Stimulated activated CD4-positive, alpha-beta T cell treated with anti-CD3 and anti-CD28 coated beads, Interleukin-15, amount 100 ng/mL, for 24 hours (primary cell): ENCODE measurements at regions not wholly inside any gene's neighbourhood (a gene's known extent, or its start where the extent isn't known, plus 50 kb on each side); places are given as distances from the start of the nearest gene placed in this dataset.

Source experiments
- DNase-seq: peaks from one replicate; pipeline ENCODE4 v3.0.0-alpha.2; 2020

- DNase-seq, result no peak
Observed at GRCh38 chr6:113437566-113437965, 419.6 kb upstream of the MARCKS start.

DNA sequence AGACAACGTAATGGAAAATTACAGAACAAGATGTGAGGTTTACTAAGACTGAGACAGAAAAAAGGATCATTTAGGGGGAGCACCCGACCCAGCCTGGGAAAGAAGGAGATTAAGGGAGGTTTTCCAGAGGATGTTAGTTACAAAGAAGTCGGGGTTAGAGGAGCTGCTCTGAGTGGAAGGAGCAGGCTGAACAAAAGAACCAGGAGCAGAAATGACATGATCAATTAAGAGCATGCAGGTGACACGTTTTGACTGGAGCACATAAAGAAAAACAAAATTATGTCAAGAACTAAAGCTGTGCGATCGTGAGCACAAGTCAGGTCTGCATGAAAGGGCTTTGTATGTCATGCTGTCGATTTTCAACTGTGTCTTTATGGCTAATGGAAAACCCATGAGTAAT, 417.3 kb upstream of the MARCKS start:
- no peak for DNase-seq

GRCh38 chr6:113442040-113442439, 415.1 kb upstream of the MARCKS start:
- no peak for DNase-seq

GRCh38 chr6:113445201-113445600, 411.9 kb upstream of the MARCKS start:
- DNase-seq, result no peak

DNA sequence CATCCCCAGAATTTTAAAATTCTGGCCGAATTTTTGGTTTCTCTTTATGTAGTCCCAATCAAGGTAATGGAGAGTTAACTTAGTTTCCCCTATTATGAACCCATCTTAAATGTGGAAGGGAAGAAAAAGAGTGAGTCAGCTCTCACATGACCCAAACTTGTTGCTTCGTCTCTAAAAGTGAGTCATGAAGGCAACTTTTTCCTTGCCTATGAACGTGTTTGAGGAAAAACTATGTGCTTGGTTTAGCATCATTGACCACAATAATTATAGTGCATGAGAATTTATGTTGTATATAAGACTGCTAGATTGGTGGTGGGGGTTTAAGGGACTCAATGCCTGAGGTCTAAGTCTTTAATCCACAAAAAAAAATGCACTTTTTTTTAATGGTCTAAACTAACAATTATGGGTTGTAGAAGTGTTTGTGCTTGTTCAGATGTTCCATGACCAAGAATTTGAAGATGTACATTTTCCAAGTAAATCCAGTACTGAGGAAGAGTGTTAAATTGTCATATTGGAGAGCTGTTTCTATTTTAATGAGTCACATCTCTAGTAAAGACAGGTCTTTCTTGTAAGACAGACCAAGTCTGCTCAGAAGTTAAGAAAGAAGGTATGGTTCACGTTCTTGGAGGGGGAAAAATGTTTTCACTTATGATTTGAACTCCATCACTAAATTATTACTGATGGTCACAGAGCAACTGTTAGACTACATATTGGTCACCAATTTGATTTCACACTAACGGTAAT, 409.9 kb upstream of the MARCKS start:
- no peak for DNase-seq

DNA sequence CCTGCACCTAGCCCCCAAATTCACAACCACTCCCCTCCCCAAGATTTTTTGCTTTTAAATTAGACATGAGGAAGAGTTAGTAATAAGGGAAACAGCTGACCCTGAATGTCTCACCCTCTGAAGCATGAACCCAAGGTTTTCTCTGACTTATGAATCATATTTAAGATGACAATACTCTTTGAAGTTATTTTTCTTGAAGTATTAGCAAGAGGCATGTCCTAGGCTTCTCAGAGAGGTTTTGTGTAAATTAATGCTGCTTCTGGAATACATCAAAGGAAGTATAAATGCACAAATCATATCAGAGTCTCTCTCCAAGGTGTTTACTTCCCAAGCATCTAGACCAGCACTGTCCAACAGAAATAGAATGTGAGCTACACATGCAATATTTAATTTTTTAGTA, 408.1 kb upstream of the MARCKS start:
- no peak for DNase-seq

GRCh38 chr6:113450061-113450465, 407.1 kb upstream of the MARCKS start:
- no peak for DNase-seq

DNA sequence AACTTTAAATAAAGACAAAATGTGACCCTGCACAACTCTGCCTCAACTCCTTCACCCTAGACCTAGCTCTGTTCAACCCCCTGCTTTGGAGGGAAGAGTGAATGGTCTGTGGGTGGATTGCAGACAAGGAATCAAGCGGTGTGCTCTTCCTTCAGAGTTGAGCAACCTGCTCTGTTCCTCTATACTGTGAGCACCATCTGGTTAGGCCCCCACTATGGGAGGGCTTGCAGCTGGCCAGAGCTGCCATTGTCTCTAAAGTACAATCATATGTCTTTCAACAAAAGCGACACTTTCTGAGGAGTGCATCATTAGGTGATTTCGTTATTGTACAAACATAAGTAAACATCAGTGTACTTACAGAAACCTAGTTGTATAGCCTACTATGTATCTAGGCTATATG, 406.1 kb upstream of the MARCKS start:
- no peak for DNase-seq

DNA sequence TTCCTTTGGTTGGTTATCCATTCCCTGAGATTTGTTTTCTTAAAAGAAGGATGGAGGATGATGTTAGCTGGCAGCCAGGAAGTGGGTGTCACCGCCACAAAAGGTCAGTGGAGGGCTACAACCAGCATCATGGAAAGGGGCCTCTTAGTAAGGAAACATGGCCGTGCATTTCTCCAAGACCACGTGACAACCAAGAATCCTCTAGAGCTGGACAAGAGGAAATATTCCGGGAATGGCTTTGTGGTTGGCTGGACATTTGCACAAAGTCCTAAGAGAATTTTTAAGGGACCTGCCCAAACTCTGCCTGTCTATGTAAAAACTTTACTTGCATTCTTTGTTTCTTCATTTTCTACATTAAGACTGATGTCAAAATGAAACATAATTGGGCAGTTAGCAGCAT, 399.9 kb upstream of the MARCKS start:
- DNase-seq, result no peak

- DNase-seq, result no peak
Observed at GRCh38 chr6:113457751-113458150, 399.4 kb upstream of the MARCKS start.

DNA sequence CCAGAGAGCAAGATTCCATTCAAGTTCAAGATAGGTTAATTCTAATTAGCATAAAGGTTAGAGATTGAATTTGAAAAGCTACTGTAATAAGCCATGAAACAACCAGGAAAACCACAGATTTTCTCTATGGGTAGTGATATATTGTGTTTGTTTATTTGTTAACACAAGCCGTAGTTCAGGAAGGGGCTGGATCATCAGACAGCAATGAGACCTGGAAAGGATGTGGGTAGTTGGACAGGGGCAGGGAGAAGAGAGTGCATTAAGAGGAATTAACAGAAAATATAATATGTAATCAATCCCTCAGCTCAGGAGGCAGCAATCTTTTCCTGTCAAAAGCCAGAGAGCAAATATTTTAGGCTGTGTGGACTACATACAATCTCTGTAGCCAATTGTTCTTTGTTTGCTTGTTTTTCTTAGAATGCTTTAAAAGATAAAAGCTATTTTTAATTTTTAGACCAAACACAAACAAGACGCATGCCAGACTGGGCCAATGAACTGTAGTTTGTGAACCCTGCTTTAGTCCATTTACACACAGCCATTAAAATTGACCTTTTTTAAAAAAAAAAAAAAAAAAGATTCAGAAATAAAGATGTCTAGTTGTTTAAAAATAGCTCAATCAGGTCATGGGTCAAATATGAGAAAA, 398.7 kb upstream of the MARCKS start:
- DNase-seq, result no peak

GRCh38 chr6:113461153-113461932, 395.8 kb upstream of the MARCKS start:
- DNase-seq, result no peak

DNA sequence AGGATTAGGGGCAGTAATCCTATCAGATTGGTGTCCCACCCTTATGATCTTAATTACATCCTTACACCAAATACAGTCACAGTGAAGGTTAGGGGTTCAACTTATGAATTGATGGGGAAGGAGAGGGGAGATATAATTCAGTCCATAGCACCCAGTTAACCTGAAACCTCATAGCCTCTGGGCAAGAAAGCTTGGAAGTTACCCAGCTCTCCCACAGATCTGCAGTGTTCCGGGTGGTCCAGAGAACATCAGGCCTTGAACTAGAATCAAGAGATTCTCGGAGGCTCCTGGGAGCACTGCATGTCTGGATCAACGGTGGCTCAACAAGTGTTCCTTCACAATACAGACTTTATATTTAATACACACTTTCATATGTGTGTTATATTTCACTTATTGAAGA, 392.6 kb upstream of the MARCKS start:
- no peak for DNase-seq

DNA sequence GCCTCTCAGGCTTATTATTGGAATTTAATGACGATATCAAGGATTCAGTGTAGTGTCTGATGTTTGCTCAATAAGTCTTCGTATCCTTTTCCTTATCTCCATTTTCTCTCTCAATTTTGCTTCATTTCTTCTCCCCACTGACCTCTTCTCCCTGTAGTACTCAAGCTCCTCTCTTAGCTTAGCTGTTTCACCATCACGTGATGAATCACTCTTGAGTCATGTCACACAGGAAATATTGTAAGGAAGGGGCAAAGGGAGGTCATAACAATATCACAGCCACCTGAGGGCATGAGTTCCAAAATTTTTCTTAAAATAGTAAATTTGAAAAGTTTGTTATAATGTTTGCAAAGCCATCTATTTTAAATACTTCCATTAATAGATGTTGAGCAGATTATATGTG, 392.2 kb upstream of the MARCKS start:
- DNase-seq, result no peak

DNA sequence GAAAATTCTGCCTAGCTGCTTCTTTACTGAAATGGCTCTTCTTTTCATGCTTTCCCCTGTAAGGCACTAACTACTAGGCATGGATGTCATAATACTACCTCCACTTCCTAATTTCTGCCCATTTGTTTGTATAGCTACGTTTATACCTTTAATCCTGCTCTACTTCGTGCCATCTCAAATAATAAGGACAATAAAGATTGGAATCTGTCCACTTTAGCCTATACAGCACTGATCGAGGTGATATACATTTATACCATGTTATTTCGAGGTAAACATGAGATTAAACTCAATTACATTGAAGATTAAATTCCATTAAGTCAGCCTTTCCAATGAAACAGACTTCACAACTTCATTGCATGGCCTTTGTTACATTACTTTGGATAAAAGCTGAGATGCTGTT, 390.6 kb upstream of the MARCKS start:
- DNase-seq, result no peak

DNA sequence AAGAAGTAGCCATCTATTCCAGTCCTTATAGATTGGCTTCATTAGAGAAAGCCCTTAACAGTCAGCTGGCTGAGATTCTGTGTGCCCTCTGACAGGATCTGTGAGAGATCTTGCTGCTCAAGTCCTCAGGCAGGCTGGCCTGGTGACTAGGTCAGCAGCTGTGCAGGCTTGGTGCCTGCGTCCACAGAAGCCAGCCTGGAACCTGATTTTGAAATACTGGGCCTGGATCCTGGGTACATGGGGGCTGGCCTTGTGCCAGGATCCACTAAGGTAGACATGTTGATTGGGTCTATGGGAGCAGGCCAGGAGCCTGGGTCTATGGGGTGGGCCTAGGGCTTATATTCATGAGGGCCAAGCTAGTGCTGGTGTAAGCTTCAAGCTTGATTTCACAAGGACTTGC, 381.8 kb upstream of the MARCKS start:
- DNase-seq, result no peak

DNA sequence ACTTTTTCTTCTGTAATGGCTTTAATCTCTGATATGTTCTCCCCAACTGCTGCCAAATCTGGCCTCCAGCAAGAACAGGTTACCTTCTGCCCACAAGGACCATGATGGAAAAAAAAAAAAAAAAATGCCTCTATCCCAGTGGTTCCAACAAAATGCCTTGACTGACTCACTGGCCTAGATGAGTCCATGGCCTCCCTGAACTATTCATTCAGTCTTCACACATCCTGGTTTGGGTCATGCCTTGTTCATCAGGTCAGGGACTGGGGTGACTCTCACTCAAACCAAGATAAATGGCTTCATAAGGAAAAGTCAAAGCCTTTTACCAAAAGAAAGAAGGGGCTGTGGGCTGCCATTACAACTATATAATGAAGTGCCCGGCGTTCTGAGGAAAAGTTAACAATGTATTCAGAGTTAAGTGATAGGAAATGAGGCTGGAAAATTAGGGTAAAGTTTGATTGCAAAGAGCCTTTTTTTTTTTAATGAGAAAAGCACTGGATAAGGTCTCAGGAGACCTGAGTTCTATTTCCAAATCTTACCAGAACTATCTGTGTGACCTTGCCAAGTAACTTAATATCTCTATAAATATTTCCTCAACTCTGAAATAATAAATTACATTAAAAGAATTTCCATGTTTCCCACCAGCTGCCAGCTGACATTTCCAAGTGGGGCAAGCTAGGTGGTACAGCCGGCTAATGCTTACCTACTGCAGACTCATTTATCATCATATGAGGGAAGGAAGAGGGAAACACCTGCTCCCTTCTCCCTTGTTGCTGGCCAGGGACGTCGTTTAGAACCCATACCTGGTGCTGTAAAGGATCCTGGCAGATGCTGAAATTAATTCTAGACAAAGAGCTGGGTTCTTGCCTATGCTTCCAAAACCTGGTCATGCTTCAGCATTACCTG, 380.0 kb upstream of the MARCKS start:
- DNase-seq, result no peak

DNA sequence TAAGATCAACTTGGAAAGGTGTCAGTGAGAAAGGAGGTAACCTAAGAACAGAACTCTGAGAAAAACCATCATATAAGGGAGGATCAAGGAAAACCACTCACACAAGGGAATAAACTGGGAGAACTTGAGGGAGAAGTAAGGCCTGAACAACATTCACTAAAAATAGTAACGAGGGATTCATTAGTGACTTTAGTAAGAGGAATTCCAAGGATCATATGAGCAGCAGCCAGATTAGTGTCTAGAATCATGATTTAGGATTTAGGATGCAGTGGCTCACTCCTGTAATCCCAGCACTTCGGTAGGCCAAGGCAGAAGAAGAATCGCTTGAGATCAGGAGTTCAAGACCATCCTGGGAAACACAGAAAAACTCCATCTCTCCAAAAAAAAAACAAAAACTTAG, 376.5 kb upstream of the MARCKS start:
- no peak for DNase-seq

- no peak for DNase-seq
Observed at GRCh38 chr6:113481458-113481857, 375.7 kb upstream of the MARCKS start.

- no peak for DNase-seq
Observed at GRCh38 chr6:113481910-113482309, 375.2 kb upstream of the MARCKS start.

- DNase-seq, result no peak
Observed at GRCh38 chr6:113482771-113483170, 374.4 kb upstream of the MARCKS start.

GRCh38 chr6:113486199-113486598, 370.9 kb upstream of the MARCKS start:
- DNase-seq, result no peak

- DNase-seq, result no peak
Observed at GRCh38 chr6:113487489-113488058, 369.6 kb upstream of the MARCKS start.
